Liver (tissue), 8 donors: ENCODE measurements at regions not wholly inside any gene's neighbourhood (a gene's known extent, or its start where the extent isn't known, plus 50 kb on each side); places are given as distances from the start of the nearest gene placed in this dataset.

Experiments used
- DNase-seq: peaks from one replicate; pipeline ENCODE4 v3.0.0-alpha.2; 2017; ENCODE audit warnings: low spot score
- H3K27ac ChIP-seq, 2 donors: one replicate each; pipeline ENCODE4 v1.7.0; 2013; ENCODE audit warnings: inconsistent platforms in 2 of 2, low read length in 2 of 2, control low read depth in 1 of 2, low read depth in 1 of 2, mild to moderate bottlenecking in 1 of 2
- H3K27me3 ChIP-seq, 4 donors: one replicate each; pipeline versions ENCODE4 v1.6.1 to v1.7.0; 2013; ENCODE audit warnings: low read length in 3 of 4, inconsistent platforms in 1 of 4, mild to moderate bottlenecking in 1 of 4, moderate library complexity in 1 of 4; ENCODE audit not compliant: control insufficient read depth in 4 of 4, insufficient read depth in 4 of 4
- H3K36me3 ChIP-seq, 4 donors: one replicate each; pipeline versions ENCODE4 v1.6.1 to v1.7.0; 2013; ENCODE audit warnings: low read length in 3 of 4, mild to moderate bottlenecking in 3 of 4, low read depth in 1 of 4, moderate library complexity in 1 of 4; ENCODE audit not compliant: control insufficient read depth in 4 of 4, insufficient read depth in 3 of 4
- H3K4me1 ChIP-seq, 4 donors: one replicate each; pipeline versions ENCODE4 v1.6.1 to v1.7.0; 2013; ENCODE audit warnings: low read length in 3 of 4, mild to moderate bottlenecking in 3 of 4, moderate library complexity in 1 of 4; ENCODE audit not compliant: control insufficient read depth in 4 of 4, insufficient read depth in 4 of 4
- H3K4me3 ChIP-seq, 3 donors: one replicate each; pipeline versions ENCODE4 v1.6.1 to v1.7.0; 2013; ENCODE audit warnings: low read length in 3 of 3, control low read depth in 1 of 3, low read depth in 1 of 3, mild to moderate bottlenecking in 1 of 3
- H3K9ac ChIP-seq, 2 donors: one replicate each; pipeline ENCODE4 v1.7.0; 2013; ENCODE audit warnings: low read length in 2 of 2, mild to moderate bottlenecking in 2 of 2, moderate library complexity in 2 of 2, control low read depth in 1 of 2, low read depth in 1 of 2
- H3K9me3 ChIP-seq, 4 donors: one replicate each; pipeline versions ENCODE4 v1.6.1 to v1.7.0; 2013; ENCODE audit warnings: low read length in 3 of 4; ENCODE audit not compliant: control insufficient read depth in 4 of 4
- ATF3 ChIP-seq: IDR thresholded peaks from 2 replicates; pipeline ENCODE4 v1.6.1; 2016; ENCODE audit warnings: antibody characterized with exemption
- CTCF ChIP-seq: fragments of 150-350 bp; IDR thresholded peaks from 2 replicates; pipeline ENCODE4 v1.5.1; 2017; ENCODE audit warnings: improper control_type of control experiment, low read depth, low read length; ENCODE audit not compliant: missing input control
- EGR1 ChIP-seq, 2 donors: IDR thresholded peaks; 2 replicates each; pipeline ENCODE4 v1.6.1; 2016 to 2018; ENCODE audit warnings: antibody characterized with exemption in 2 of 2, low read depth in 2 of 2
- FOXA1 ChIP-seq: IDR thresholded peaks from 2 replicates; pipeline ENCODE4 v1.6.1; 2016; ENCODE audit warnings: antibody characterized with exemption
- FOXA2 ChIP-seq: IDR thresholded peaks from 2 replicates; pipeline ENCODE4 v1.6.1; 2016; ENCODE audit warnings: antibody characterized with exemption
- GABPA ChIP-seq, 2 donors: IDR thresholded peaks in 1 of 2; conservative IDR thresholded peaks in 1 of 2; 2 replicates each; pipeline ENCODE4 v1.6.1; 2016; ENCODE audit warnings: antibody characterized with exemption in 2 of 2, mild to moderate bottlenecking in 1 of 2, moderate library complexity in 1 of 2
- HNF4A ChIP-seq, 2 donors: conservative IDR thresholded peaks; 2 replicates each; pipeline ENCODE4 v1.6.1; 2016; ENCODE audit warnings: antibody characterized with exemption in 2 of 2, mild to moderate bottlenecking in 2 of 2
- HNF4G ChIP-seq: IDR thresholded peaks from 2 replicates; pipeline ENCODE4 v1.6.1; 2016; ENCODE audit warnings: antibody characterized with exemption
- JUND ChIP-seq, 2 donors: IDR thresholded peaks; 2 replicates each; pipeline ENCODE4 v1.6.1; 2016; ENCODE audit warnings: antibody characterized with exemption in 2 of 2
- NR2F2 ChIP-seq: IDR thresholded peaks from 2 replicates; pipeline ENCODE4 v1.6.1; 2016; ENCODE audit warnings: antibody characterized with exemption
- RXRA ChIP-seq, 2 donors: IDR thresholded peaks; 2 replicates each; pipeline ENCODE4 v1.6.1; 2017 to 2018; ENCODE audit warnings: antibody characterized with exemption in 2 of 2, mild to moderate bottlenecking in 1 of 2
- SP1 ChIP-seq: IDR thresholded peaks from 2 replicates; pipeline ENCODE4 v1.6.1; 2018; ENCODE audit warnings: antibody characterized with exemption, mild to moderate bottlenecking
- TAF1 ChIP-seq: conservative IDR thresholded peaks from 2 replicates; pipeline ENCODE4 v1.6.1; 2016; ENCODE audit warnings: antibody characterized with exemption, mild to moderate bottlenecking
- WGBS: extraction: QIAGEN DNeasy Blood & Tissue Kit; methylation state at CpG from one replicate; pipeline ENCODE4 v1.1.7; 2013; 5-methylcytosine and 5-hydroxymethylcytosine counted together
- TF ChIP-seq, protein P1 (sequence below): IDR thresholded peaks from 2 replicates; pipeline ENCODE4 v1.6.1; 2016; ENCODE audit warnings: antibody characterized with exemption
- TF ChIP-seq, protein P2 (sequence below): IDR thresholded peaks from 2 replicates; pipeline ENCODE4 v1.6.1; 2016; ENCODE audit warnings: antibody characterized with exemption, mild to moderate bottlenecking
- donor health status: healthy.
- donor health status: healthy.
- donor health status: healthy.
- donor health status: healthy.
- donor health status: healthy.

DNA sequence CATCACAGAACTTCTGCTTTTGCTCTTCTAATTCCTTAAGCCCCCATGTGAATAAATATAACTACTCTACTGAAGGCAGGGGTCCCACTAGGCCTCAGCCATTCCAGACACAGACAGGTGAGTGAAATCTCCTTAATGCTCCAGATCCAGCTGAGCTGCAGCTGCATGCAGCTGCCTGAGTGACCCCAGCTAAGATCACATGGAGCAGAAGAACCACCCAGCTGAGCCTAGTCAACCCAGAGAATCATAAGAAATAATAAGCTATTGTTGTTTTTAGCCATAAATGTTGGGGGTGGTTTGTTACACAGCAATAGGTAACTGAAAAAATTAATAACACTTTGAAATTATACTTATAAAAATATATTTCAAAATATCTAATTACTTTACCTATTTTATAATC, 220.3 kb downstream of the SIPA1L2 start:
- no peaks in the 10 kb centered on the region for H3K27me3 ChIP-seq
- H3K36me3 ChIP-seq, result peaks cover 0 to 5% (median 3%) of the 10 kb centered on the region in 4 donors
- TF ChIP-seq RXRA (IDR thresholded peaks at IDR 0.05), result no peak
- H3K9ac ChIP-seq, result no peak overlapping the region
- H3K4me1 ChIP-seq, result no peaks in the 10 kb centered on the region
- no peak overlapping the region for H3K4me3 ChIP-seq
- no peak overlapping the region for H3K27ac ChIP-seq
- peaks cover 0 to 4% (median 2%) of the 10 kb centered on the region in 4 donors for H3K9me3 ChIP-seq
- DNase-seq, result no peak

GRCh38 chr1:232407120-232407519, 222.8 kb downstream of the SIPA1L2 start:
- peaks cover 0 to 6% (median 2%) of the 10 kb centered on the region in 4 donors for H3K36me3 ChIP-seq
- TF ChIP-seq, protein P1, sequence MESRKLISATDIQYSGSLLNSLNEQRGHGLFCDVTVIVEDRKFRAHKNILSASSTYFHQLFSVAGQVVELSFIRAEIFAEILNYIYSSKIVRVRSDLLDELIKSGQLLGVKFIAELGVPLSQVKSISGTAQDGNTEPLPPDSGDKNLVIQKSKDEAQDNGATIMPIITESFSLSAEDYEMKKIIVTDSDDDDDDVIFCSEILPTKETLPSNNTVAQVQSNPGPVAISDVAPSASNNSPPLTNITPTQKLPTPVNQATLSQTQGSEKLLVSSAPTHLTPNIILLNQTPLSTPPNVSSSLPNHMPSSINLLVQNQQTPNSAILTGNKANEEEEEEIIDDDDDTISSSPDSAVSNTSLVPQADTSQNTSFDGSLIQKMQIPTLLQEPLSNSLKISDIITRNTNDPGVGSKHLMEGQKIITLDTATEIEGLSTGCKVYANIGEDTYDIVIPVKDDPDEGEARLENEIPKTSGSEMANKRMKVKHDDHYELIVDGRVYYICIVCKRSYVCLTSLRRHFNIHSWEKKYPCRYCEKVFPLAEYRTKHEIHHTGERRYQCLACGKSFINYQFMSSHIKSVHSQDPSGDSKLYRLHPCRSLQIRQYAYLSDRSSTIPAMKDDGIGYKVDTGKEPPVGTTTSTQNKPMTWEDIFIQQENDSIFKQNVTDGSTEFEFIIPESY, result no peak
- TF ChIP-seq HNF4G (no peak), TAF1 (no peak), FOXA1 (no peak), SP1 (no peak), JUND (IDR thresholded peaks at IDR 0.05) (no peak), GABPA (IDR thresholded peaks at IDR 0.05 in 1 of 2, conservative IDR thresholded peaks at IDR 0.05 in 1 of 2) (no peak), RXRA (IDR thresholded peaks at IDR 0.05) (no peak)

GRCh38 chr1:232405781-232406180, 224.2 kb downstream of the SIPA1L2 start:
- Histone ChIP-seq H3K4me3 (no peak overlapping the region), H3K4me1 (no peaks in the 10 kb centered on the region), H3K27ac (no peak overlapping the region), H3K9ac (no peak overlapping the region), H3K36me3 (peaks cover 0 to 11% (median 4%) of the 10 kb centered on the region in 4 donors), H3K27me3 (no peaks in the 10 kb centered on the region), H3K9me3 (peaks cover 0 to 4% (median 2%) of the 10 kb centered on the region in 4 donors)
- TF ChIP-seq EGR1 (IDR thresholded peaks at IDR 0.05; ENCODE audit: low read depth in 2 of 2), result no peak
- no peak for DNase-seq

More at GRCh38 chr1:232407120-232407519, 222.8 kb downstream of the SIPA1L2 start:
- Histone ChIP-seq H3K27me3 (no peaks in the 10 kb centered on the region), H3K9me3 (peaks cover 0 to 4% (median 2%) of the 10 kb centered on the region in 4 donors), H3K4me3 (no peak overlapping the region), H3K9ac (no peak overlapping the region), H3K27ac (no peak overlapping the region), H3K4me1 (no peaks in the 10 kb centered on the region)
- no peak for DNase-seq

GRCh38 chr1:232404981-232405731, 224.8 kb downstream of the SIPA1L2 start:
- Histone ChIP-seq H3K36me3 (peaks cover 0 to 11% (median 4%) of the 10 kb centered on the region in 4 donors), H3K4me3 (no peak overlapping the region), H3K9me3 (peaks cover 0 to 4% (median 2%) of the 10 kb centered on the region in 4 donors), H3K27me3 (no peaks in the 10 kb centered on the region), H3K4me1 (no peaks in the 10 kb centered on the region), H3K9ac (no peak overlapping the region), H3K27ac (no peak overlapping the region)
- no peak for DNase-seq
- TF ChIP-seq, protein P2, sequence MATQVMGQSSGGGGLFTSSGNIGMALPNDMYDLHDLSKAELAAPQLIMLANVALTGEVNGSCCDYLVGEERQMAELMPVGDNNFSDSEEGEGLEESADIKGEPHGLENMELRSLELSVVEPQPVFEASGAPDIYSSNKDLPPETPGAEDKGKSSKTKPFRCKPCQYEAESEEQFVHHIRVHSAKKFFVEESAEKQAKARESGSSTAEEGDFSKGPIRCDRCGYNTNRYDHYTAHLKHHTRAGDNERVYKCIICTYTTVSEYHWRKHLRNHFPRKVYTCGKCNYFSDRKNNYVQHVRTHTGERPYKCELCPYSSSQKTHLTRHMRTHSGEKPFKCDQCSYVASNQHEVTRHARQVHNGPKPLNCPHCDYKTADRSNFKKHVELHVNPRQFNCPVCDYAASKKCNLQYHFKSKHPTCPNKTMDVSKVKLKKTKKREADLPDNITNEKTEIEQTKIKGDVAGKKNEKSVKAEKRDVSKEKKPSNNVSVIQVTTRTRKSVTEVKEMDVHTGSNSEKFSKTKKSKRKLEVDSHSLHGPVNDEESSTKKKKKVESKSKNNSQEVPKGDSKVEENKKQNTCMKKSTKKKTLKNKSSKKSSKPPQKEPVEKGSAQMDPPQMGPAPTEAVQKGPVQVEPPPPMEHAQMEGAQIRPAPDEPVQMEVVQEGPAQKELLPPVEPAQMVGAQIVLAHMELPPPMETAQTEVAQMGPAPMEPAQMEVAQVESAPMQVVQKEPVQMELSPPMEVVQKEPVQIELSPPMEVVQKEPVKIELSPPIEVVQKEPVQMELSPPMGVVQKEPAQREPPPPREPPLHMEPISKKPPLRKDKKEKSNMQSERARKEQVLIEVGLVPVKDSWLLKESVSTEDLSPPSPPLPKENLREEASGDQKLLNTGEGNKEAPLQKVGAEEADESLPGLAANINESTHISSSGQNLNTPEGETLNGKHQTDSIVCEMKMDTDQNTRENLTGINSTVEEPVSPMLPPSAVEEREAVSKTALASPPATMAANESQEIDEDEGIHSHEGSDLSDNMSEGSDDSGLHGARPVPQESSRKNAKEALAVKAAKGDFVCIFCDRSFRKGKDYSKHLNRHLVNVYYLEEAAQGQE, result no peak
- no peak for TF ChIP-seq CTCF
- TF ChIP-seq NR2F2, result no peak
- no peak for TF ChIP-seq FOXA2
- no peak for TF ChIP-seq HNF4A (conservative IDR thresholded peaks at IDR 0.05)
- TF ChIP-seq ATF3, result no peak
- TF ChIP-seq GABPA (IDR thresholded peaks at IDR 0.05 in 1 of 2, conservative IDR thresholded peaks at IDR 0.05 in 1 of 2), result no peak
- TF ChIP-seq SP1, result no peak
- 87% methylated on average over 3 of the region's 3 CpGs for WGBS
